Osteoblast (primary cell): ENCODE measurements at regions not wholly inside any gene's neighbourhood (a gene's known extent, or its start where the extent isn't known, plus 50 kb on each side); places are given as distances from the start of the nearest gene placed in this dataset.

Experiments used
- DNase-seq: peaks from one replicate; pipeline ENCODE4 v3.0.0; 2011; ENCODE audit warnings: low spot score, mixed read lengths; ENCODE audit not compliant: insufficient read length; ENCODE audit errors: missing footprints
- H2AFZ ChIP-seq: 2 replicates; pipeline ENCODE4 v1.6.0; 2011; ENCODE audit warnings: mild to moderate bottlenecking, low read length
- H3K27ac ChIP-seq: 2 replicates; pipeline ENCODE4 v1.5.1; 2011; ENCODE audit warnings: mild to moderate bottlenecking, low read depth, low read length, moderate library complexity
- H3K27me3 ChIP-seq: 2 replicates; pipeline ENCODE4 v1.6.0; 2012; ENCODE audit warnings: mild to moderate bottlenecking, control low read depth, inconsistent platforms, low read length, moderate library complexity; ENCODE audit not compliant: insufficient read depth
- H3K36me3 ChIP-seq: 2 replicates; pipeline ENCODE4 v1.5.1; 2011; ENCODE audit warnings: mild to moderate bottlenecking, low read length, control low read depth, moderate library complexity; ENCODE audit not compliant: insufficient read depth
- H3K4me1 ChIP-seq: 2 replicates; pipeline ENCODE4 v1.5.1; 2011; ENCODE audit warnings: mild to moderate bottlenecking, low read length, control low read depth, moderate library complexity; ENCODE audit not compliant: insufficient read depth
- H3K4me2 ChIP-seq: 2 replicates; pipeline ENCODE4 v1.6.0; 2011; ENCODE audit warnings: mild to moderate bottlenecking, low read length; ENCODE audit not compliant: insufficient read depth
- H3K4me3 ChIP-seq: fragments of 200-600 bp; sonication (generic); 3 replicates; pipeline ENCODE4 v1.5.1; 2012; ENCODE audit warnings: mild to moderate bottlenecking, low read length, inconsistent platforms; ENCODE audit not compliant: insufficient read depth
- H3K79me2 ChIP-seq: 2 replicates; pipeline ENCODE4 v1.6.0; 2012; ENCODE audit warnings: mild to moderate bottlenecking, low read length, control low read depth, inconsistent platforms; ENCODE audit not compliant: insufficient read depth
- H3K9me3 ChIP-seq: 2 replicates; pipeline ENCODE4 v1.5.1; 2011; ENCODE audit warnings: low read depth, low read length, control low read depth
- H4K20me1 ChIP-seq: 2 replicates; pipeline ENCODE4 v1.6.0; 2012; ENCODE audit warnings: mild to moderate bottlenecking, low read length, control low read depth; ENCODE audit not compliant: insufficient read depth
- CTCF ChIP-seq: IDR thresholded peaks from 2 replicates; pipeline ENCODE4 v1.5.1; 2011; ENCODE audit warnings: mild to moderate bottlenecking, low read depth, low read length, moderate library complexity; ENCODE audit errors: extremely low read depth

GRCh38 chr22:48672387-48672786 lies 1155.3 kb downstream of the BRD1 start:
- Histone ChIP-seq H3K36me3 (no peaks in the 10 kb centered on the region), H2AFZ (no peak overlapping the region), H3K9me3 (peaks cover 3% of the 10 kb centered on the region)

GRCh38 chr22:48670731-48671130 lies 1156.9 kb downstream of the BRD1 start:
- Histone ChIP-seq H3K27me3 (no peaks in the 10 kb centered on the region), H3K27ac (no peak overlapping the region), H3K4me3 (no peak overlapping the region), H2AFZ (no peak overlapping the region), H3K79me2 (no peaks in the 10 kb centered on the region), H3K4me2 (no peak overlapping the region), H3K36me3 (no peaks in the 10 kb centered on the region), H4K20me1 (no peaks in the 10 kb centered on the region), H3K4me1 (no peaks in the 10 kb centered on the region), H3K9me3 (peaks cover 3% of the 10 kb centered on the region)
- TF ChIP-seq CTCF = no peak
- no peak for DNase-seq

More at GRCh38 chr22:48672387-48672786, 1155.3 kb downstream of the BRD1 start:
- H4K20me1 ChIP-seq = no peaks in the 10 kb centered on the region
- DNase-seq = no peak
- no peaks in the 10 kb centered on the region for H3K27me3 ChIP-seq
- H3K79me2 ChIP-seq = no peaks in the 10 kb centered on the region
- H3K4me2 ChIP-seq = no peak overlapping the region
- H3K4me1 ChIP-seq = no peaks in the 10 kb centered on the region
- no peak overlapping the region for H3K27ac ChIP-seq
- no peak for TF ChIP-seq CTCF
- H3K4me3 ChIP-seq = no peak overlapping the region

- H3K36me3 ChIP-seq = no peaks in the 10 kb centered on the region
- H3K4me2 ChIP-seq = no peak overlapping the region
- H3K27ac ChIP-seq = no peak overlapping the region
- no peaks in the 10 kb centered on the region for H4K20me1 ChIP-seq
- DNase-seq = no peak
- H3K9me3 ChIP-seq = peaks cover 3% of the 10 kb centered on the region
- H2AFZ ChIP-seq = no peak overlapping the region
- H3K79me2 ChIP-seq = no peaks in the 10 kb centered on the region
- no peak for TF ChIP-seq CTCF
- H3K4me1 ChIP-seq = no peaks in the 10 kb centered on the region
- H3K4me3 ChIP-seq = no peak overlapping the region
- H3K27me3 ChIP-seq = no peaks in the 10 kb centered on the region
Measured at GRCh38 chr22:48669986-48670716, 1157.5 kb downstream of the BRD1 start.

GRCh38 chr22:48669226-48669625 lies 1158.4 kb downstream of the BRD1 start:
- H3K27ac ChIP-seq = no peak overlapping the region
- TF ChIP-seq CTCF = no peak
- no peaks in the 10 kb centered on the region for H3K4me1 ChIP-seq
- no peaks in the 10 kb centered on the region for H3K79me2 ChIP-seq
- H3K36me3 ChIP-seq = no peaks in the 10 kb centered on the region
- no peak for DNase-seq
- no peaks in the 10 kb centered on the region for H3K27me3 ChIP-seq
- no peak overlapping the region for H3K4me2 ChIP-seq
- no peak overlapping the region for H2AFZ ChIP-seq
- H4K20me1 ChIP-seq = no peaks in the 10 kb centered on the region
- no peak overlapping the region for H3K4me3 ChIP-seq
- peaks cover 3% of the 10 kb centered on the region for H3K9me3 ChIP-seq
